NB4 (cell line): ENCODE measurements at regions not wholly inside any gene's neighbourhood (a gene's known extent, or its start where the extent isn't known, plus 50 kb on each side); places are given as distances from the start of the nearest gene placed in this dataset.

Experiments
- MYC ChIP-seq: IDR thresholded peaks from 2 replicates; pipeline ENCODE4 v1.6.1; 2011; ENCODE audit warnings: low read depth, low read length
- POLR2A ChIP-seq: IDR thresholded peaks from 2 replicates; pipeline ENCODE4 v1.6.1; 2011; ENCODE audit warnings: mild to moderate bottlenecking; ENCODE audit not compliant: insufficient read length; ENCODE audit errors: extremely low read depth
- TF ChIP-seq, protein P1 (sequence below): IDR thresholded peaks from one replicate; pipeline ENCODE4 v1.5.1; 2012; ENCODE audit warnings: low read depth, low read length
- TF ChIP-seq, protein P2 (sequence below): IDR thresholded peaks from 2 replicates; pipeline ENCODE4 v1.6.1; 2011; ENCODE audit warnings: low read depth, low read length

DNA sequence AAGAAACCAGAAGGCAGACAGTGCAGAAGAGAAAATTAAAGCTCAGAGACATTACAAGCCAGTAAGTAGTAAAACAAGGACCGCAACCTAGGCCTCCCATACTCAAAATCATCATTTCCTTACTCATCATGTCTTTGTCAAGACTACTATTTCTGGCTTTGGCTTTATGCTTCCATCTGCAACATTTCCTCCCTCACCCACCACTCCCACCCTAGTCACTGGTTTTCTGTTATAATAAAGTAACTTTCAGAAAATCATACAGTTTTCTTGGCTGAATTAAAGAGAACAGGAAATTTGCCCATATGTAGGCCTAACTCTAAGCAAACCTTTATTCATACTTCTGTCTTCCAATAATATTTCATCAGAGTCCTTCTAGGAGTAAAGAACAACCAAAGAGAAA, 247.6 kb upstream of the RORA start:
- TF ChIP-seq, protein P1, sequence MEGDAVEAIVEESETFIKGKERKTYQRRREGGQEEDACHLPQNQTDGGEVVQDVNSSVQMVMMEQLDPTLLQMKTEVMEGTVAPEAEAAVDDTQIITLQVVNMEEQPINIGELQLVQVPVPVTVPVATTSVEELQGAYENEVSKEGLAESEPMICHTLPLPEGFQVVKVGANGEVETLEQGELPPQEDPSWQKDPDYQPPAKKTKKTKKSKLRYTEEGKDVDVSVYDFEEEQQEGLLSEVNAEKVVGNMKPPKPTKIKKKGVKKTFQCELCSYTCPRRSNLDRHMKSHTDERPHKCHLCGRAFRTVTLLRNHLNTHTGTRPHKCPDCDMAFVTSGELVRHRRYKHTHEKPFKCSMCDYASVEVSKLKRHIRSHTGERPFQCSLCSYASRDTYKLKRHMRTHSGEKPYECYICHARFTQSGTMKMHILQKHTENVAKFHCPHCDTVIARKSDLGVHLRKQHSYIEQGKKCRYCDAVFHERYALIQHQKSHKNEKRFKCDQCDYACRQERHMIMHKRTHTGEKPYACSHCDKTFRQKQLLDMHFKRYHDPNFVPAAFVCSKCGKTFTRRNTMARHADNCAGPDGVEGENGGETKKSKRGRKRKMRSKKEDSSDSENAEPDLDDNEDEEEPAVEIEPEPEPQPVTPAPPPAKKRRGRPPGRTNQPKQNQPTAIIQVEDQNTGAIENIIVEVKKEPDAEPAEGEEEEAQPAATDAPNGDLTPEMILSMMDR, result no peak
- TF ChIP-seq, protein P2, sequence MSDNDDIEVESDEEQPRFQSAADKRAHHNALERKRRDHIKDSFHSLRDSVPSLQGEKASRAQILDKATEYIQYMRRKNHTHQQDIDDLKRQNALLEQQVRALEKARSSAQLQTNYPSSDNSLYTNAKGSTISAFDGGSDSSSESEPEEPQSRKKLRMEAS, result no peak
- TF ChIP-seq POLR2A (no peak), MYC (no peak)
